T-helper 2 cell treated with Interferon-gamma antibody and Interleukin-4, amounts not matched to agents 5 μg/mL and 100 μg/mL, for 36 hours (primary cell): ENCODE measurements at regions not wholly inside any gene's neighbourhood (a gene's known extent, or its start where the extent isn't known, plus 50 kb on each side); places are given as distances from the start of the nearest gene placed in this dataset.

Experiments
- DNase-seq: peaks from one replicate; pipeline ENCODE4 v3.0.0; 2021; ENCODE audit warnings: low spot score
- H3K27ac Mint-ChIP-seq: one replicate; pipeline ENCODE4 v1.8.0; 2021; ENCODE audit warnings: mild to moderate bottlenecking, mixed read lengths
- H3K27me3 Mint-ChIP-seq: one replicate; pipeline ENCODE4 v1.8.0; 2021; ENCODE audit warnings: low read depth, mixed read lengths
- H3K36me3 Mint-ChIP-seq: one replicate; pipeline ENCODE4 v1.8.0; 2021; ENCODE audit warnings: low read depth, mixed read lengths
- H3K4me1 Mint-ChIP-seq: one replicate; pipeline ENCODE4 v1.8.0; 2021; ENCODE audit warnings: low read depth, mixed read lengths
- H3K4me3 Mint-ChIP-seq: one replicate; pipeline ENCODE4 v1.8.0; 2022; ENCODE audit warnings: mild to moderate bottlenecking, moderate library complexity, mixed read lengths
- H3K9me3 Mint-ChIP-seq: one replicate; pipeline ENCODE4 v1.8.0; 2021; ENCODE audit warnings: mixed read lengths

- DNase-seq: no peak
- Mint-ChIP-seq H3K27me3 (no peaks in the 10 kb centered on the region), H3K36me3 (no peaks in the 10 kb centered on the region), H3K27ac (no peak overlapping the region), H3K9me3 (no peaks in the 10 kb centered on the region), H3K4me1 (no peaks in the 10 kb centered on the region), H3K4me3 (no peak overlapping the region)
Observed at GRCh38 chr6:112735129-112735528, 388.0 kb downstream of the RFPL4B start.

- Mint-ChIP-seq H3K27me3 (no peaks in the 10 kb centered on the region), H3K9me3 (no peaks in the 10 kb centered on the region), H3K4me3 (no peak overlapping the region), H3K4me1 (no peaks in the 10 kb centered on the region), H3K36me3 (no peaks in the 10 kb centered on the region), H3K27ac (no peak overlapping the region)
- no peak for DNase-seq
Observed at GRCh38 chr6:112739766-112740165, 392.6 kb downstream of the RFPL4B start.

GRCh38 chr6:112743323-112743722, 396.2 kb downstream of the RFPL4B start:
- Mint-ChIP-seq H3K36me3 (no peaks in the 10 kb centered on the region), H3K27me3 (no peaks in the 10 kb centered on the region)

GRCh38 chr6:112744827-112745226, 397.7 kb downstream of the RFPL4B start:
- Mint-ChIP-seq H3K27ac (no peak overlapping the region), H3K4me3 (no peak overlapping the region), H3K27me3 (no peaks in the 10 kb centered on the region), H3K9me3 (no peaks in the 10 kb centered on the region), H3K4me1 (no peaks in the 10 kb centered on the region), H3K36me3 (no peaks in the 10 kb centered on the region)
- no peak for DNase-seq

More at GRCh38 chr6:112743323-112743722, 396.2 kb downstream of the RFPL4B start:
- no peak for DNase-seq
- H3K27ac Mint-ChIP-seq: no peak overlapping the region
- no peak overlapping the region for H3K4me3 Mint-ChIP-seq
- no peaks in the 10 kb centered on the region for H3K4me1 Mint-ChIP-seq
- no peaks in the 10 kb centered on the region for H3K9me3 Mint-ChIP-seq

GRCh38 chr6:112745765-112746164, 398.6 kb downstream of the RFPL4B start:
- H3K4me3 Mint-ChIP-seq: no peak overlapping the region
- no peaks in the 10 kb centered on the region for H3K4me1 Mint-ChIP-seq
- no peaks in the 10 kb centered on the region for H3K9me3 Mint-ChIP-seq
- no peaks in the 10 kb centered on the region for H3K27me3 Mint-ChIP-seq
- no peak overlapping the region for H3K27ac Mint-ChIP-seq
- no peaks in the 10 kb centered on the region for H3K36me3 Mint-ChIP-seq
- DNase-seq: no peak

GRCh38 chr6:112749673-112750072, 402.5 kb downstream of the RFPL4B start:
- Mint-ChIP-seq H3K36me3 (no peaks in the 10 kb centered on the region), H3K9me3 (no peaks in the 10 kb centered on the region), H3K4me1 (no peaks in the 10 kb centered on the region), H3K4me3 (no peak overlapping the region), H3K27me3 (no peaks in the 10 kb centered on the region), H3K27ac (no peak overlapping the region)
- no peak for DNase-seq

- Mint-ChIP-seq H3K9me3 (no peaks in the 10 kb centered on the region), H3K27me3 (no peaks in the 10 kb centered on the region), H3K4me3 (no peak overlapping the region), H3K27ac (no peak overlapping the region), H3K36me3 (no peaks in the 10 kb centered on the region), H3K4me1 (no peaks in the 10 kb centered on the region)
- DNase-seq: no peak
Observed at GRCh38 chr6:112752305-112752704, 405.2 kb downstream of the RFPL4B start.

GRCh38 chr6:112752791-112753190, 405.7 kb downstream of the RFPL4B start:
- H3K27ac Mint-ChIP-seq: no peak overlapping the region
- no peak for DNase-seq
- H3K4me3 Mint-ChIP-seq: no peak overlapping the region
- no peaks in the 10 kb centered on the region for H3K36me3 Mint-ChIP-seq
- no peaks in the 10 kb centered on the region for H3K4me1 Mint-ChIP-seq
- H3K9me3 Mint-ChIP-seq: no peaks in the 10 kb centered on the region
- no peaks in the 10 kb centered on the region for H3K27me3 Mint-ChIP-seq

- Mint-ChIP-seq H3K9me3 (no peaks in the 10 kb centered on the region), H3K4me3 (no peak overlapping the region), H3K27ac (no peak overlapping the region), H3K4me1 (no peaks in the 10 kb centered on the region), H3K27me3 (no peaks in the 10 kb centered on the region), H3K36me3 (no peaks in the 10 kb centered on the region)
- no peak for DNase-seq
Observed at GRCh38 chr6:112760831-112761230, 413.7 kb downstream of the RFPL4B start.

GRCh38 chr6:112761740-112762139, 414.6 kb downstream of the RFPL4B start:
- Mint-ChIP-seq H3K9me3 (no peaks in the 10 kb centered on the region), H3K36me3 (no peaks in the 10 kb centered on the region), H3K27me3 (no peaks in the 10 kb centered on the region), H3K27ac (no peak overlapping the region), H3K4me1 (no peaks in the 10 kb centered on the region), H3K4me3 (no peak overlapping the region)
- no peak for DNase-seq

- Mint-ChIP-seq H3K36me3 (no peaks in the 10 kb centered on the region), H3K27me3 (no peaks in the 10 kb centered on the region), H3K4me3 (no peak overlapping the region), H3K4me1 (no peaks in the 10 kb centered on the region), H3K9me3 (peaks cover 4% of the 10 kb centered on the region), H3K27ac (no peak overlapping the region)
- no peak for DNase-seq
Observed at GRCh38 chr6:112764377-112764776, 417.2 kb downstream of the RFPL4B start.

- H3K27me3 Mint-ChIP-seq: no peaks in the 10 kb centered on the region
- H3K4me3 Mint-ChIP-seq: no peak overlapping the region
- no peaks in the 10 kb centered on the region for H3K36me3 Mint-ChIP-seq
Observed at GRCh38 chr6:112770308-112770707, 423.2 kb downstream of the RFPL4B start.

GRCh38 chr6:112773187-112773586, 426.1 kb downstream of the RFPL4B start:
- DNase-seq: no peak
- no peak overlapping the region for H3K4me3 Mint-ChIP-seq
- H3K27ac Mint-ChIP-seq: no peak overlapping the region
- H3K9me3 Mint-ChIP-seq: no peaks in the 10 kb centered on the region
- H3K4me1 Mint-ChIP-seq: no peaks in the 10 kb centered on the region
- no peaks in the 10 kb centered on the region for H3K36me3 Mint-ChIP-seq
- no peaks in the 10 kb centered on the region for H3K27me3 Mint-ChIP-seq

More at GRCh38 chr6:112770308-112770707, 423.2 kb downstream of the RFPL4B start:
- DNase-seq: no peak
- peaks cover 4% of the 10 kb centered on the region for H3K9me3 Mint-ChIP-seq
- no peak overlapping the region for H3K27ac Mint-ChIP-seq
- H3K4me1 Mint-ChIP-seq: no peaks in the 10 kb centered on the region

- Mint-ChIP-seq H3K4me1 (no peaks in the 10 kb centered on the region), H3K36me3 (no peaks in the 10 kb centered on the region), H3K4me3 (no peak overlapping the region), H3K27me3 (no peaks in the 10 kb centered on the region), H3K9me3 (no peaks in the 10 kb centered on the region), H3K27ac (no peak overlapping the region)
- DNase-seq: no peak
Observed at GRCh38 chr6:112774319-112774718, 427.2 kb downstream of the RFPL4B start.

- DNase-seq: no peak
Observed at GRCh38 chr6:112780498-112781096, 433.5 kb downstream of the RFPL4B start.

More at GRCh38 chr6:112780498-112781096, 433.5 kb downstream of the RFPL4B start:
- no peak overlapping the region for H3K27ac Mint-ChIP-seq
- H3K9me3 Mint-ChIP-seq: no peaks in the 10 kb centered on the region
- no peaks in the 10 kb centered on the region for H3K36me3 Mint-ChIP-seq
- no peak overlapping the region for H3K4me3 Mint-ChIP-seq
- no peaks in the 10 kb centered on the region for H3K4me1 Mint-ChIP-seq
- H3K27me3 Mint-ChIP-seq: no peaks in the 10 kb centered on the region
